Stimulated activated CD8-positive, alpha-beta memory T cell treated with anti-CD3 and anti-CD28 coated beads, Interleukin-4, amount 100 ng/mL, for 48 hours (primary cell): ENCODE measurements at regions not wholly inside any gene's neighbourhood (a gene's known extent, or its start where the extent isn't known, plus 50 kb on each side); places are given as distances from the start of the nearest gene placed in this dataset.
"Not testable (repeated sequence)": the region's sequence is repeated elsewhere in the genome, so short reads cannot be mapped to it uniquely, and the experiment has no call there.

ENCODE experiments used
- DNase-seq: peaks from one replicate; pipeline ENCODE4 v3.0.0-alpha.2; 2020

DNA sequence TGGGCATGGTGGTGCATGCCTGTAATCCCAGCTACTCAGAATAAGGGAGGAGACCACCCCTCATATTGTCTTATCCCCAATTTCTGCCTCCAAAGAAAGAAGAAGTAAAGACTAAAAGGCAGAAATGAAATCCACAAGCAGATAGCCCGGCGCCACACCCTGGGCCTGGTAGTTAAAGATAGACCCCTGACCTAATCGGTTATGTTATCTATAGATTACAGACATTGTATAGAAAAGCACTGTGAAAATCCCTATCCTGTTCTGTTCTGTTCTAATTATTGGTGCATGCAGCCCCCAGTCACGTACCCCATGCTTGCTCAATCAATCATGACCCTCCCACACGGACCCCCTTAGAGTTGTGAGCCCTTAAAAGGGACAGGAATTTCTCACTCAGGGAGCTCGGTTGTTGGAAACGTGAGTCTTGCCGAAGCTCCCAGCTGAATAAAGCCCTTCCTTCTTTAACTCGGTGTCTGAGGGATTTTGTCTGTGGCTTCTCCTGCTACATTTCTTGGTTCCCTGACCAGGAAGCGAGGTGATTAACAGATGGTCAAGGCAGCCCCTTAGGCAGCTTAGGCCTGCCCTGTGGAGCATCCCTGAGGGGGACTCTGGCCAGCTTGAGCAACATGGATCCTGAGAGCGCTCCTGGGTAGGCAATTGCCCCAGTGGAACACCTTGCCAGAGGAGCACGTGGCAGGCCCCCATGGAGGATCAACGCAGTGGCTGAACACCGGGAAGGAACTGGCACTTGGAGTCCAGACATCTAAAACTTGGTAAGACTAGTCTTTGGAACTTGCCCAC, 188.7 kb upstream of the NDUFV2 start:
- not testable (repeated sequence) for DNase-seq

DNA sequence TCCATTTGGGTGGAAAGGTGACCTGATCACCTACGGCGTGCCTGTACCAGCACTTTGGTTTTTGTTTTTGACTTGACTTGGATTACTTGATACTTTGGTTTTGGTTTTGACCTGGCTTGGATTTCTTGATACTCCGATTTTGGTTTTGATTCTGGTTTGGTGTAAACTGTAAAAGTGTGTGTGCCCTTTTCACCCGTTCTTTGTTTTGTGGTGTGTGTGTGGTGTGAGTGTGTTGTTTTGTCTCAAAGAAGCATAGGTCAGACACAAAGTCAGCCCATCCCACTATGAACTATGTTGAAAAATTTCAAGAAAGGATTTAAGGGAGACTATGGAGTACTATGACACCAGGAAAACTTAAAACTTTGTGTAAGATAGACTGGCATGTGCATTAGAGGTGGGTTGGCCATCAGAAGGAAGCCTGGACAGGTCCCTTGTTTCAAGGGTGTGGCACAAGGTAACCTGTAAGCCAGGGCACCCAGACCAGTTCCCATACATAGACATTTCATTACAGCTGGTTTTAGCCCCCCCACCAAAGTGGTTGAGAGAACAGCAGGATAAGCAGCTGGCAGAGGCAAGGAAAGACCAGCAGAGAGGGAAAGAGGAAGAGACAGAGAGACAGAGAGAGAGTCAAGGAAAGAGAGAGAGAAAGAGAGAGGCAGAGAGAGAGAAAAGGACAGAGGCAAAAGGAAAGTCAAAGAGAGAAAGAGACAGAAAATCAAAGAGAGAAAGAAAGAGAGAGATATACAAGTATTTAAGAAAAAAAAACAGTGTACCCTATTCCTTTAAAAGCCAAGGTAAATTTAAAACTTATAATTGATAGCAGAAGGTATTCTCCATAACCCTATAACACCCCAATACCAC, 187.9 kb upstream of the NDUFV2 start:
- DNase-seq: not testable (repeated sequence)

GRCh38 chr18:8920856-8921787, 181.4 kb upstream of the NDUFV2 start:
- DNase-seq: not testable (repeated sequence)

- no peak for DNase-seq
Measured at GRCh38 chr18:8926464-8926863, 176.0 kb upstream of the NDUFV2 start.

GRCh38 chr18:8928044-8928443, 174.5 kb upstream of the NDUFV2 start:
- DNase-seq: no peak

GRCh38 chr18:8928847-8929780, 173.4 kb upstream of the NDUFV2 start:
- no peak for DNase-seq

GRCh38 chr18:8930990-8931616, 171.4 kb upstream of the NDUFV2 start:
- no peak for DNase-seq

DNA sequence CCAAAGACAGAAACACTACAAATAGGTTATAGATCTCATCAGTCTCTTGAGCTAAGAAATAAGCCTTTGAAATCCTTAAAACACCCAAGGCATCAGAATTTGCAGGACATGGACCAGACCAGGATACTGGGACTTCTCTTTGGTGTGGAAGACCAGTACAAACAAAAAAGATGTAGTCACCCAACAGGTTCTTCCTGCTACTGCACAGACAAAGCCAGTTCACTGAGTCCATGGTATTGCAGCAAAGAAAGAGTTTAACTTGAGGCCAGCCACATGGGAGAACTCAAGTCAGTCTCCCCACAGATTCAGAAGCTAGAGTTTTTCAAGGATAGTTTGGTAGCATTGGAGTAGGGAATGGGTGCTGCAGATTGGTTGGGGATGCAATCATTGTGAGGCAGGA, 169.6 kb upstream of the NDUFV2 start:
- DNase-seq: no peak

- no peak for DNase-seq
Measured at GRCh38 chr18:8933714-8934284, 168.7 kb upstream of the NDUFV2 start.

GRCh38 chr18:8935346-8935745, 167.2 kb upstream of the NDUFV2 start:
- not testable (repeated sequence) for DNase-seq

DNA sequence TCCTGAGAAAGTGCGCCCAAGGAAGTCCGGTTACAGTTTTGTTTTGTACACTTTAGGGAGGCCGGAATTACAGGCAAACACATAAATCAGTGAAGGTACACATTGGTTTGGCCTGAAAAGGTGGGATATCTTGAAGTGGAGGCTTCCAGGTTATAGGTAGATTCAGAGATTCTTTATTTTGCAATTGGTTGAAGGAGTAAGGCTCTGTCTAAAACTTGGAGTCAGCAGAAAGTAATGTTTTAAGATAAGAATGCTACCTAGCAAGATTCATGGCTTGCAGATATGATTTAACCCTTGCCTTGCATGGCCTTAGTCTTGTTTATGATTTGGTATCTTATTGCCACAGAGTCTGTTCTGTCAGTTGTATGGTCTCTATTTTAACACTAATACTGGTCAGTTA, 165.9 kb upstream of the NDUFV2 start:
- DNase-seq: no peak

- DNase-seq: no peak
Measured at GRCh38 chr18:8937160-8938094, 165.1 kb upstream of the NDUFV2 start.

- DNase-seq: no peak
Measured at GRCh38 chr18:8938817-8939216, 163.7 kb upstream of the NDUFV2 start.

- DNase-seq: no peak
Measured at GRCh38 chr18:8942021-8942908, 160.2 kb upstream of the NDUFV2 start.

GRCh38 chr18:8942909-8943545, 159.5 kb upstream of the NDUFV2 start:
- no peak for DNase-seq

DNA sequence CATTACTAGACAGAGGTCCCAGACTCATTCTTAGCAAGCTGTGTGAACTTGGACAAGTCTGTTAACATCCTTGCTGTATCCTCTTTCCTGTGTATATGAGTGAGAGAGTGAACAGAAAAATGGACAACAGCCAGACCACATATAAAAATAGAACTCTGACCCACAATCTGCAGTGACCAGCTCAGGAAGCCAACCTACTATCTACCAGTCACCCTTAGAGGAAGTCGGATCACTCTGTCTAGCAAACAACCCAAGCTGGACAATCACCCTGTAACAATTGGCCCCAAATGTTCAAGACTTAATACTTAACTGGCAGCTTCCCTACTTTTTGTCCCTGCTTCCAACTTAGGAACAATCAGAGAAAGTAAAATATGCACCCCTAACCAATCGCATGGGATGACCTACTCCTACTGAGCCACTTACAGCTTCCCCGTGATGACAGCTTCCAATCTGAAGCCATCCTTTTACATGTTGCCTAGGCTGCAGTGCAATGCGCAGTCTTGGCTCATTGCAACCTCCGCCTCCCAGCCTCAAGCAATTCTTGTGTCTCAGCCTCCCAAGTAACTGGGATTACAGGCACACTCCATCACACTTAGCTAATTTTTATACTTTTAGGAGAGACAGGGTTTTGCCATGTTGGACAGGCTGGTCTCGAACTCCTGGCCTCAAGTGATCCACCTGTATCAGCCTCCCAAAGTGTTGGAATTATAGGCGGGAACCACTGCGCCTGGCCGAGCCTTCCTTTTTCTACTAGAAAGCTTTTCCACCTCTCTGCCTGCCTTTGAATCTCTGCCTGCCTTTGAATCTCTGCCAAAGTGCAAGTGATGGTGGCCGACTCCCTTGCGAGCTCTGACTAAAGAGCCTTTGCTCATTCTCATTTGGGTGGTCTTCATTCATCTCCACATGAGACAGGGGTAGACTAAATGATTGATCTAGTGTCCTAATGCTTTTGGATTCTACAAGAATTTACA, 158.3 kb upstream of the NDUFV2 start:
- no peak for DNase-seq

DNA sequence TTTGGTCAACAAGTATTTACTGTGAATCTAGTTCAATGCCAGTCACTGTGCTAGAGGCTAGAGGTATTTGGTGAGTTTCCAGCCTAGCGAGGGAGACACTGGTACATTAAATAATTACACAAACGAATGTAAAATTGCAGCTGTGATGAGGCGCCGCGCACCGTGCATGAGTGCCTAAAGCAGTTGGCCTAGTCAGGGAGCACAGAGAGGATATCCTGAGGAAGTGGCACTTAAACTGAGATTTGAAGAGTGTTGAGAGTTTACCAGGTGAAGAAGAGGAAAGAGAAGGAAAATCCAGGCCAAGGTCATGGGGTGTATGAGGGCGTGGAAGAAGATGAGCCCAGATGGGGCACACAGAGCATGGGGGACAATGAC, 157.6 kb upstream of the NDUFV2 start:
- no peak for DNase-seq
